ENCODE measurements at regions not wholly inside any gene's neighbourhood (a gene's known extent, or its start where the extent isn't known, plus 50 kb on each side); places are given as distances from the start of the nearest gene placed in this dataset.
"Not testable (repeated sequence)": the region's sequence is repeated elsewhere in the genome, so short reads cannot be mapped to it uniquely, and the experiment has no call there.

- DNase-seq = not testable (repeated sequence)
Measured at GRCh38 chr1:184184614-184185013, 133.1 kb downstream of the TSEN15 start.

GRCh38 chr1:184185347-184185746 lies 133.8 kb downstream of the TSEN15 start:
- DNase-seq = no peak

GRCh38 chr1:184186167-184186566 lies 134.6 kb downstream of the TSEN15 start:
- DNase-seq = no peak

- DNase-seq = no peak
Measured at GRCh38 chr1:184187097-184187496, 135.6 kb downstream of the TSEN15 start.

- DNase-seq = no peak
Measured at GRCh38 chr1:184188037-184188436, 136.5 kb downstream of the TSEN15 start.

GRCh38 chr1:184189361-184189760 lies 137.8 kb downstream of the TSEN15 start:
- no peak for DNase-seq

- no peak for DNase-seq
Measured at GRCh38 chr1:184190616-184191015, 139.1 kb downstream of the TSEN15 start.

- no peak for DNase-seq
Measured at GRCh38 chr1:184191181-184191621, 139.7 kb downstream of the TSEN15 start.

GRCh38 chr1:184192796-184193195 lies 141.3 kb downstream of the TSEN15 start:
- no peak for DNase-seq

GRCh38 chr1:184193451-184193850 lies 141.9 kb downstream of the TSEN15 start:
- no peak for DNase-seq

GRCh38 chr1:184194236-184194635 lies 142.7 kb downstream of the TSEN15 start:
- no peak for DNase-seq

GRCh38 chr1:184195722-184196121 lies 144.2 kb downstream of the TSEN15 start:
- DNase-seq = not testable (repeated sequence)

- DNase-seq = no peak
Measured at GRCh38 chr1:184197831-184198230, 146.3 kb downstream of the TSEN15 start.

- no peak for DNase-seq
Measured at GRCh38 chr1:184199036-184199435, 147.5 kb downstream of the TSEN15 start.

- no peak for DNase-seq
Measured at GRCh38 chr1:184199438-184200085, 148.0 kb downstream of the TSEN15 start.

GRCh38 chr1:184208622-184209021 lies 157.1 kb downstream of the TSEN15 start:
- no peak for DNase-seq

GRCh38 chr1:184210031-184210430 lies 158.5 kb downstream of the TSEN15 start:
- no peak for DNase-seq

- no peak for DNase-seq
Measured at GRCh38 chr1:184210862-184211261, 159.3 kb downstream of the TSEN15 start.

GRCh38 chr1:184212649-184213314 lies 161.3 kb downstream of the TSEN15 start:
- DNase-seq = no peak

- no peak for DNase-seq
Measured at GRCh38 chr1:184214128-184214527, 162.6 kb downstream of the TSEN15 start.

GRCh38 chr1:184215274-184215925 lies 163.9 kb downstream of the TSEN15 start:
- no peak for DNase-seq

- DNase-seq = no peak
Measured at GRCh38 chr1:184218458-184219075, 167.0 kb downstream of the TSEN15 start.

GRCh38 chr1:184219414-184219813 lies 167.4 kb upstream of the C1orf21 start:
- no peak for DNase-seq

GRCh38 chr1:184219883-184220282 lies 166.9 kb upstream of the C1orf21 start:
- DNase-seq = no peak

Measured in NCI-H187 (cell line).